GM18508 (cell line): ENCODE measurements at regions not wholly inside any gene's neighbourhood (a gene's known extent, or its start where the extent isn't known, plus 50 kb on each side); places are given as distances from the start of the nearest gene placed in this dataset.

ENCODE experiments used
- ATAC-seq: cut with Tn5 transposase; IDR thresholded peaks from one replicate; pipeline ENCODE4 v1.9.1; 2021; ENCODE audit warnings: moderate number of reproducible peaks; ENCODE audit not compliant: insufficient read depth, unreplicated experiment

DNA sequence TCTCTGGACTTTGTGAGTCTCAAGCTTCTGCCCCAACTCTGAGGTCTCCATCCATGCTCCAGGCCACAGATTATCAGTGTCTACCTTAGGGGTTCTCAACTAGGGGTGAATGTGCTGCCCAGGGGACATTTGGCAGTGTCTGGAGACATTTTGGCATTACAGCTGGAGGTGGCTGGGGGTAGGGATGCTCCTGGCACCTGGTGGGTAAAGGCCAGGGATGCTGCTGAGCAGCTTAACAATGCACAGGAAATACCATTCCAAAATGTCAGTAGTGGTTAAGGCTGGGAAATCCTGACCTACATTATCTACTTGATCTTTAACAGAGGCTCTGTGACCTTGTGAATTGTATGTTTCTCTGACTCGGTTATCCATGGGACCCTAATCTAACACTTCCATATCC, 67.3 kb upstream of the PALS2 start:
- ATAC-seq, result no peak

DNA sequence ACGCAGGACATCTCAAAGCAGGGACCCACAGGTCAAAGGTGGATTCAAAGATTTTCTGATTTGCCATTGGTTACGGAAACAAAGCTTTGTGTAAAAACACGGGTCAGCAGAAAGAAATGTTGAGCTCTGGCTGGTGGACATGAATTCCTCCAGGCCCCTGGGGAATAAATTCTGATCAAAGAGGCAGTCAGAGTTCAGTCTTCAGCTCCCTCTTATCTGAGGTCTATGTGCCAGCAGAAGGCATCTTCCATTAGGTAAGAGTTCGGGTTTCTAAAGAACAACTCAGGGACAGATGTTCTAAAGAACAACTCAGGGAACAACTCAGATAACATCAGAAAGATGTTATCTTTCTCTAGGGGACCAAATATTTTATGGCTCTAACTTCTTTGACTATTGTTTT, 64.9 kb upstream of the PALS2 start:
- no peak for ATAC-seq

DNA sequence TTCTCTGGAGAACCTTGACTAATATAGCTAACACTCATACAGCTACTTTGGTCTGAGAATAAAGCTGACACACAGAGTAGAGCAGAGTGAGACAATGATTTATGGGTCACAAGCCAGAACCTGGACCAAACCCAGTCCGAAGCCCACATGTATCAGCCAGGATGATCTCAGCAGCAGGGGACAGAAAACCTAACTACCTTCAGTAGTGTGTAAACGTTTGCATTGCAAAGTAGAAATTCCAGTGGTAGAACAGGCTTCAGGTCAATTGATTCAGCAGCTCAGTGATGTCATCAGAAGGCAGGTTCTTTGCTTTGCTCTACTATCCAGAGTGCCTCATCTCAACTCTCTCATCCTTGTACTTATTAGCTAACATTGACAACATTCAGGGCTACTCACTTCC, 62.5 kb upstream of the PALS2 start:
- no peak for ATAC-seq

DNA sequence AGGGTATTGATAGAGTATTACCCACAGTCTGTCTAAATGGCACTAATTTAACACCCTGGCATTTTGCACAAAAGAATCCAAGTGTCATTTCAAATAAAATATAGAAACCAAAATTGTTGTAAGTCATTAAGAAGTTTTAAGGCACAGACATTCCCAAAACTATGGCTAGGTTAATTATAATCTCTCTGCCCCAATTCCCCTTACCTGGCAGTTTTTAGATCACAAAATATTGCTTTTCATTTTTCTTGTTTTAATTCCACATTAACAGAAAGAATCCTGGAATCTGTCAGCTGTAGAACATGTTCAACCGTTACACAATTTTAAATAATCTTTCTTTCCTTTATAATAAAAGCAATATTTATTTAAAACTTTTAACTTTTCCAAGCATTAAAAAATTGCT, 56.1 kb upstream of the PALS2 start:
- no peak for ATAC-seq

DNA sequence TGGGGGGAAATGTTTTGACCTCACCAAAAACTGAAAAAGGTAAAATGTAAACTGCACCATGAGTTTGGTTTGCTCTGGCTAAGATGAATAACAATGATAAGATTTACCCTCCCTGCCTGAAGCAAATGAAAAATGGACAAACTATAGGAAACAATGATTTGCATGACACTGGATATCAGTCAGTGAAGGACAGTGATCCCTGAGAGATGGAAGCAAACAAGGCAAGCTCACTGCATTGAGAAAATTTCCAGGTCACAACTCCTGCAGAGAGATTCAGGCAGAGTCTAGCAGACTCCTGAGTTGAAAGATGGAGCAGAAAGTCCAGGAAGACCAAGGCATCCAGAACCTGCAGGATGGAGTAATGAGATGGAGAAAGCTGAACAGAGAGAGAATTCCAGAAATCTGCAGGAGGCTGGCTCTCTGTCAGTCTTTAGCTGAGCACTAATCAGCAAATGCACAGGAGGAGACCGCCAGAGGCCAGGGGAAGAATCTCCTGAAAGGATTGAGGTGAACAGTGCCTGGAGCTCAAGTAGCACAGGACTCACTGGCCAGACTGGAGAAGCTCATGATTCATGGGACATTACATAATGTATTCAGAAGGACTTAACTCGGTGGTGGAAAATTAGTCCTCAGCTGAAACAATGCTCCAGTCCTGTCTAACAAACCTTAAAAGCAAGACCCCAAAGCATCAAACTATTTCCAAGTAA, 51.2 kb upstream of the PALS2 start:
- ATAC-seq, result no peak
